C4-2B (cell line): ENCODE measurements at regions not wholly inside any gene's neighbourhood (a gene's known extent, or its start where the extent isn't known, plus 50 kb on each side); places are given as distances from the start of the nearest gene placed in this dataset.
"Not testable (repeated sequence)": the region's sequence is repeated elsewhere in the genome, so short reads cannot be mapped to it uniquely, and the experiment has no call there.

ENCODE experiments used
- H3K27ac ChIP-seq: fragments of 450-650 bp; 2 replicates; pipeline ENCODE4 v1.5.1; 2017
- CTCF ChIP-seq: fragments of 450-650 bp; conservative IDR thresholded peaks from 2 replicates; pipeline ENCODE4 v1.5.1; 2017; ENCODE audit warnings: mild to moderate bottlenecking
- ZFX ChIP-seq: fragments of 450-650 bp; IDR thresholded peaks from 2 replicates; pipeline ENCODE4 v1.6.1; 2017

GRCh38 chr2:194424683-194425209, 1232.3 kb upstream of the SLC39A10 start:
- TF ChIP-seq ZFX (no peak), CTCF (no peak)
- no peak overlapping the region for H3K27ac ChIP-seq

- TF ChIP-seq CTCF (no peak), ZFX (no peak)
- no peak overlapping the region for H3K27ac ChIP-seq
Measured at GRCh38 chr2:194411221-194411620, 1245.8 kb upstream of the SLC39A10 start.

GRCh38 chr2:194395818-194396217, 1261.2 kb upstream of the SLC39A10 start:
- no peak for TF ChIP-seq CTCF
- no peak for TF ChIP-seq ZFX
- no peak overlapping the region for H3K27ac ChIP-seq

GRCh38 chr2:194385376-194385775, 1271.7 kb upstream of the SLC39A10 start:
- H3K27ac ChIP-seq, result no peak overlapping the region

GRCh38 chr2:194383401-194383800, 1273.6 kb upstream of the SLC39A10 start:
- no peak overlapping the region for H3K27ac ChIP-seq
- TF ChIP-seq ZFX, result no peak
- TF ChIP-seq CTCF, result no peak

More at GRCh38 chr2:194385376-194385775, 1271.7 kb upstream of the SLC39A10 start:
- TF ChIP-seq ZFX, result no peak
- TF ChIP-seq CTCF, result no peak

- TF ChIP-seq CTCF (no peak), ZFX (no peak)
- no peak overlapping the region for H3K27ac ChIP-seq
Measured at GRCh38 chr2:194382221-194382620, 1274.8 kb upstream of the SLC39A10 start.

GRCh38 chr2:194380011-194380410, 1277.0 kb upstream of the SLC39A10 start:
- H3K27ac ChIP-seq, result no peak overlapping the region
- no peak for TF ChIP-seq CTCF
- TF ChIP-seq ZFX, result no peak

- H3K27ac ChIP-seq, result not testable (repeated sequence)
Measured at GRCh38 chr2:194367390-194367789, 1289.6 kb upstream of the SLC39A10 start.
